HAP-1 (cell line): ENCODE measurements at regions not wholly inside any gene's neighbourhood (a gene's known extent, or its start where the extent isn't known, plus 50 kb on each side); places are given as distances from the start of the nearest gene placed in this dataset.
"Not testable (repeated sequence)": the region's sequence is repeated elsewhere in the genome, so short reads cannot be mapped to it uniquely, and the experiment has no call there.

Experiments
- DNase-seq, 2 experiments: peaks; one replicate each; pipeline ENCODE4 v3.0.0-alpha.2; 2016 to 2020; ENCODE audit warnings: low spot score in 2 of 2
- H3K27me3 ChIP-seq: fragments of 250-450 bp; sonication (Bioruptor Pico); 2 replicates; pipeline ENCODE4 v1.5.1; 2020; ENCODE audit warnings: low read depth, mild to moderate bottlenecking, moderate library complexity
- H3K36me3 ChIP-seq: fragments of 250-450 bp; sonication (Bioruptor Pico); replicated peaks from 2 replicates; pipeline ENCODE4 v1.5.1; 2020; ENCODE audit warnings: mild to moderate bottlenecking
- H3K4me1 ChIP-seq: fragments of 250-450 bp; sonication (Bioruptor Pico); 2 replicates; pipeline ENCODE4 v1.5.1; 2020; ENCODE audit warnings: mild to moderate bottlenecking
- H3K4me3 ChIP-seq: fragments of 250-450 bp; sonication (Bioruptor Pico); 2 replicates; pipeline ENCODE4 v1.5.1; 2020; ENCODE audit warnings: mild to moderate bottlenecking, moderate library complexity
- H3K9me3 ChIP-seq: fragments of 250-450 bp; sonication (Bioruptor Pico); 2 replicates; pipeline ENCODE4 v1.5.1; 2020; ENCODE audit warnings: mild to moderate bottlenecking, moderate library complexity
- in situ Hi-C: fragments of 300-500 bp; cut with MboI; formaldehyde crosslinking; loops from 3 replicates; pipeline ENCODE4 v1.14.3; 2020; ENCODE audit warnings: low sequenced_read_pairs, inconsistent platforms, mixed read lengths

GRCh38 chr9:89859842-89860241 lies 255.0 kb downstream of the GADD45G start:
- H3K27me3 ChIP-seq, DNase-seq, in situ Hi-C loops, H3K4me1 ChIP-seq, H3K4me3 ChIP-seq, H3K9me3 ChIP-seq, H3K36me3 ChIP-seq: not testable (repeated sequence)

- H3K9me3 ChIP-seq, DNase-seq, H3K27me3 ChIP-seq, H3K4me1 ChIP-seq, H3K4me3 ChIP-seq, H3K36me3 ChIP-seq, in situ Hi-C loops: not testable (repeated sequence)
Observed at GRCh38 chr9:89861371-89861770, 256.6 kb downstream of the GADD45G start.

- H3K4me3 ChIP-seq = no peak overlapping the region
- in situ Hi-C loops = no loop called here
Observed at GRCh38 chr9:89862316-89862715, 257.5 kb downstream of the GADD45G start.

GRCh38 chr9:89863141-89863540 lies 258.3 kb downstream of the GADD45G start:
- DNase-seq = no peak
- H3K4me3 ChIP-seq = no peak overlapping the region
- no peaks in the 10 kb centered on the region for H3K36me3 ChIP-seq
- H3K9me3 ChIP-seq = no peaks in the 10 kb centered on the region
- in situ Hi-C loops = no loop called here
- H3K4me1 ChIP-seq = no peaks in the 10 kb centered on the region
- no peaks in the 10 kb centered on the region; the same call in 1 of the 2 replicates for H3K27me3 ChIP-seq

More at GRCh38 chr9:89862316-89862715, 257.5 kb downstream of the GADD45G start:
- no peaks in the 10 kb centered on the region for H3K9me3 ChIP-seq
- no peaks in the 10 kb centered on the region; the same call in 1 of the 2 replicates for H3K27me3 ChIP-seq
- no peak for DNase-seq
- H3K36me3 ChIP-seq = no peaks in the 10 kb centered on the region
- no peaks in the 10 kb centered on the region for H3K4me1 ChIP-seq

GRCh38 chr9:89863837-89864236 lies 259.0 kb downstream of the GADD45G start:
- no peaks in the 10 kb centered on the region for H3K36me3 ChIP-seq
- in situ Hi-C loops = no loop called here
- H3K27me3 ChIP-seq = no peaks in the 10 kb centered on the region; the same call in 1 of the 2 replicates
- DNase-seq = no peak
- H3K4me3 ChIP-seq = no peak overlapping the region
- H3K9me3 ChIP-seq = no peaks in the 10 kb centered on the region
- no peaks in the 10 kb centered on the region for H3K4me1 ChIP-seq

GRCh38 chr9:89864257-89864656 lies 259.4 kb downstream of the GADD45G start:
- in situ Hi-C loops = no loop called here
- Histone ChIP-seq H3K9me3 (no peaks in the 10 kb centered on the region), H3K4me1 (no peaks in the 10 kb centered on the region), H3K36me3 (no peaks in the 10 kb centered on the region), H3K27me3 (no peaks in the 10 kb centered on the region; the same call in 1 of the 2 replicates), H3K4me3 (no peak overlapping the region)
- no peak for DNase-seq

- DNase-seq = no peak
- Histone ChIP-seq H3K27me3 (no peaks in the 10 kb centered on the region; the same call in 1 of the 2 replicates), H3K9me3 (no peaks in the 10 kb centered on the region), H3K4me3 (no peak overlapping the region), H3K4me1 (no peaks in the 10 kb centered on the region), H3K36me3 (no peaks in the 10 kb centered on the region)
- in situ Hi-C loops = no loop called here
Observed at GRCh38 chr9:89864731-89865130, 259.9 kb downstream of the GADD45G start.

- no peak overlapping the region for H3K4me3 ChIP-seq
- H3K36me3 ChIP-seq = no peaks in the 10 kb centered on the region
- no peaks in the 10 kb centered on the region for H3K9me3 ChIP-seq
- H3K4me1 ChIP-seq = no peaks in the 10 kb centered on the region
- in situ Hi-C loops = no loop called here
- no peaks in the 10 kb centered on the region; the same call in 1 of the 2 replicates for H3K27me3 ChIP-seq
- DNase-seq = no peak
Observed at GRCh38 chr9:89865357-89865756, 260.5 kb downstream of the GADD45G start.

- Histone ChIP-seq H3K4me1 (no peaks in the 10 kb centered on the region), H3K27me3 (no peaks in the 10 kb centered on the region; the same call in 1 of the 2 replicates), H3K36me3 (no peaks in the 10 kb centered on the region), H3K9me3 (no peaks in the 10 kb centered on the region), H3K4me3 (no peak overlapping the region)
- in situ Hi-C loops = no loop called here
- no peak for DNase-seq
Observed at GRCh38 chr9:89865981-89866380, 261.2 kb downstream of the GADD45G start.

- in situ Hi-C loops = no loop called here
- no peaks in the 10 kb centered on the region for H3K9me3 ChIP-seq
- DNase-seq = no peak
- no peak overlapping the region for H3K4me3 ChIP-seq
- no peaks in the 10 kb centered on the region for H3K36me3 ChIP-seq
- H3K27me3 ChIP-seq = no peaks in the 10 kb centered on the region; the same call in 1 of the 2 replicates
- no peaks in the 10 kb centered on the region for H3K4me1 ChIP-seq
Observed at GRCh38 chr9:89866701-89867100, 261.9 kb downstream of the GADD45G start.

- no peaks in the 10 kb centered on the region for H3K36me3 ChIP-seq
- H3K9me3 ChIP-seq = no peaks in the 10 kb centered on the region
- H3K4me1 ChIP-seq = no peaks in the 10 kb centered on the region
- in situ Hi-C loops = no loop called here
- H3K4me3 ChIP-seq = no peak overlapping the region
- H3K27me3 ChIP-seq = no peaks in the 10 kb centered on the region
- DNase-seq = no peak
Observed at GRCh38 chr9:89868100-89868499, 263.3 kb downstream of the GADD45G start.

- Histone ChIP-seq H3K36me3 (no peaks in the 10 kb centered on the region), H3K4me1 (no peaks in the 10 kb centered on the region), H3K9me3 (no peaks in the 10 kb centered on the region), H3K27me3 (no peaks in the 10 kb centered on the region), H3K4me3 (no peak overlapping the region)
- no peak for DNase-seq
- in situ Hi-C loops = no loop called here
Observed at GRCh38 chr9:89869793-89870580, 265.2 kb downstream of the GADD45G start.

- in situ Hi-C loops = no loop called here
- H3K27me3 ChIP-seq = no peaks in the 10 kb centered on the region
- H3K4me1 ChIP-seq = no peaks in the 10 kb centered on the region
- H3K4me3 ChIP-seq = no peak overlapping the region
- H3K36me3 ChIP-seq = no peaks in the 10 kb centered on the region
- DNase-seq = no peak
- H3K9me3 ChIP-seq = no peaks in the 10 kb centered on the region
Observed at GRCh38 chr9:89871871-89872331, 267.1 kb downstream of the GADD45G start.

- H3K27me3 ChIP-seq = no peaks in the 10 kb centered on the region
- H3K36me3 ChIP-seq = no peaks in the 10 kb centered on the region
- no peaks in the 10 kb centered on the region for H3K9me3 ChIP-seq
- no peak overlapping the region for H3K4me3 ChIP-seq
- in situ Hi-C loops = no loop called here
- no peak for DNase-seq
- H3K4me1 ChIP-seq = no peaks in the 10 kb centered on the region
Observed at GRCh38 chr9:89872426-89872912, 267.7 kb downstream of the GADD45G start.
